ENCODE measurements at regions not wholly inside any gene's neighbourhood (a gene's known extent, or its start where the extent isn't known, plus 50 kb on each side); places are given as distances from the start of the nearest gene placed in this dataset.

DNA sequence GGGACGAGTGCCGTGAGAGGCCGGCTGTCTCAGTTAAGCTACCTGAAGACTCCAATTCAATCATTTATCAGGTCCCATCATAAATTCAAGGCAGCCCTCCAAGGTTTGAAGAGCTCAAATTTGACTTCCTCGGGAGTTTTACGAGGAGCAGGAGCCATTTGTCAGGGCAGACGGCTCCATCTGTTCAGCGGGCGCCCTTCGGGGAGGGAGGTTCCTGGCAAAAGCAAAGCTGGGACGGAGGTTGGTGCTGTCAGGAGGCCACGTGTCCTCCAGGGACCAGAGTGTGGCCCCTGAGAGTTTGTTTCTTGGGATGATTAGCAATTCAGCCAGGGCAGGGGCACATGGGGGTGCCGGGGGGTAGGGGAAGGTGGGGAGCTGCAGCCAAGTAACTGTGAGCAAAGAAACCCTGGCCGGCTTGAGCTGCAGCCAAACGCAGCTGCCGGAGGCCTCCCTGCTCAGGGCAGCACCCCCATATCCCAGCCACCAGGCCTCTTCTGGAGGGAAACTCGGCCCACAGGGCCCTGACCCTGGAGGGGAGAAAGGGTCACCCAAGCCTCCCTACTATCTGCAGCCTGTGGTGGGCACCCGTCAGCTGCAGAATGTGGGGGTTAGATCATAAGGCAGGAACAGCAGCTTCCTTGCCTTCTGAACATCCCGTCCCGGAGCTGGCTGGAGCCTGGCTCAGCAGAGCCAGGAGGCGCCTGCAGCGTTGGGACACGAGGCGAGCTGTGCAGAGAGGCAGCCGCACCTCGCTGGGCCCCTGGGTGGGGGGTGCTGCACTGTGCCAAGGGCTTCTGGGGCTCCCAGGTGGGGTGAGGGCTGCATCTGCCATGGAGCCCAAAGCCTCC lies 63.6 kb upstream of the GATA5 start:
- no peak for TF ChIP-seq CTCF (IDR thresholded peaks at IDR 0.05)
- DNase-seq (no peak), ATAC-seq (ENCODE audit: poor library complexity) (no peak)
- Mint-ChIP-seq H3K9me3 (no peaks in the 10 kb centered on the region), H3K27me3 (no peaks in the 10 kb centered on the region), H3K27ac (no peak overlapping the region), H3K4me3 (no peak overlapping the region), H3K4me1 (ENCODE audit: low read depth) (no peaks in the 10 kb centered on the region), H3K36me3 (ENCODE audit: low read depth) (no peaks in the 10 kb centered on the region)
- CTCF ChIA-PET = no interaction called here
- H3K4me1 ChIP-seq (ENCODE audit: insufficient read depth, low read length) = no peaks in the 10 kb centered on the region
- no peaks in the 10 kb centered on the region for H3K36me3 ChIP-seq (ENCODE audit: insufficient read depth, low read length)
- no peak overlapping the region for H3K4me3 ChIP-seq (ENCODE audit: low read length)
- POLR2A ChIA-PET = no interaction called here
- intact Hi-C loops (cut with DNase I, micrococcal nuclease) = no loop called here
- H3K9me3 ChIP-seq (ENCODE audit: control insufficient read depth in 1 of 2, insufficient read depth in 1 of 2, low read length in 2 of 2) = peaks cover 0 to 5% of the 10 kb centered on the region in 2 experiments
- no peak overlapping the region for H3K27ac ChIP-seq (ENCODE audit: low read depth in 1 of 2, low read length in 2 of 2)
- no peaks in the 10 kb centered on the region for H3K27me3 ChIP-seq (ENCODE audit: control insufficient read depth in 1 of 2, insufficient read depth in 2 of 2, low read length in 2 of 2)

GRCh38 chr20:62540504-62540903 lies 64.7 kb upstream of the GATA5 start:
- no peaks in the 10 kb centered on the region for H3K4me1 Mint-ChIP-seq (ENCODE audit: low read depth)
- no peaks in the 10 kb centered on the region for H3K9me3 Mint-ChIP-seq
- peaks cover 0 to 16% of the 10 kb centered on the region in 2 experiments for H3K9me3 ChIP-seq (ENCODE audit: control insufficient read depth in 1 of 2, insufficient read depth in 1 of 2, low read length in 2 of 2)
- CTCF ChIA-PET = no interaction called here
- ATAC-seq (ENCODE audit: poor library complexity) (no peak), DNase-seq (no peak)
- no peak overlapping the region for H3K4me3 ChIP-seq (ENCODE audit: low read length)
- TF ChIP-seq CTCF (IDR thresholded peaks at IDR 0.05) = no peak
- no peaks in the 10 kb centered on the region for H3K27me3 Mint-ChIP-seq
- H3K36me3 Mint-ChIP-seq (ENCODE audit: low read depth) = no peaks in the 10 kb centered on the region
- H3K27ac ChIP-seq (ENCODE audit: low read depth in 1 of 2, low read length in 2 of 2) = no peak overlapping the region
- H3K27me3 ChIP-seq (ENCODE audit: control insufficient read depth in 1 of 2, insufficient read depth in 2 of 2, low read length in 2 of 2) = no peaks in the 10 kb centered on the region
- no peaks in the 10 kb centered on the region for H3K4me1 ChIP-seq (ENCODE audit: insufficient read depth, low read length)
- H3K27ac Mint-ChIP-seq = no peak overlapping the region
- no peak overlapping the region for H3K4me3 Mint-ChIP-seq
- H3K36me3 ChIP-seq (ENCODE audit: insufficient read depth, low read length) = no peaks in the 10 kb centered on the region
- POLR2A ChIA-PET = no interaction called here
- intact Hi-C loops (cut with DNase I, micrococcal nuclease) = no loop called here

DNA sequence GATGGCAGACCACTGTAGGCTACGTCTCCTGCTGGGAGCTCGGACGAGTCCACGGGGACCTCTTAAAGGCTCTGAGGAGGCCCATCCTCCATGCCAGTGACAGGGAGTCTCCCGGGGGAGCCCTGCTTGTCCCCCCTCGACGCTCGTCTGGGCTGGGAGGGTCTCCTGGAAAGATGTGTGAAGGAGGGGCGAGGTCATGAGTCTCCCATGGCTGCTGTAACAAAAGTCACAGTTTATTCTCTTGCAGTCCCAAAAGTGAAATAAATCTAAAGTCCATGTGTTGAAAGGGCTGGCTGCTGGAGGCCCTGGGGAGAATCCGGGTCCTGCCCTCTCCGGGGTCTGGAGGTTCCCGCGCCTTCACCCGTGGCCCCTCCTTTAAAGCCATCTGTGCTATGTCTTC lies 67.1 kb upstream of the GATA5 start:
- TF ChIP-seq CTCF (IDR thresholded peaks at IDR 0.05) = no peak
- Mint-ChIP-seq H3K4me1 (ENCODE audit: low read depth) (no peaks in the 10 kb centered on the region), H3K9me3 (no peaks in the 10 kb centered on the region), H3K4me3 (no peak overlapping the region), H3K36me3 (ENCODE audit: low read depth) (no peaks in the 10 kb centered on the region), H3K27me3 (no peaks in the 10 kb centered on the region), H3K27ac (no peak overlapping the region)
- ATAC-seq (ENCODE audit: poor library complexity) = no peak
- H3K4me1 ChIP-seq (ENCODE audit: insufficient read depth, low read length) = no peaks in the 10 kb centered on the region
- ChIA-PET CTCF (no interaction called here), POLR2A (no interaction called here)
- DNase-seq = no peak
- intact Hi-C loops (cut with DNase I, micrococcal nuclease) = no loop called here
- no peak overlapping the region for H3K4me3 ChIP-seq (ENCODE audit: low read length)
- no peaks in the 10 kb centered on the region for H3K36me3 ChIP-seq (ENCODE audit: insufficient read depth, low read length)
- H3K27me3 ChIP-seq (ENCODE audit: control insufficient read depth in 1 of 2, insufficient read depth in 2 of 2, low read length in 2 of 2) = no peaks in the 10 kb centered on the region
- H3K9me3 ChIP-seq (ENCODE audit: control insufficient read depth in 1 of 2, insufficient read depth in 1 of 2, low read length in 2 of 2) = peaks cover 0 to 17% of the 10 kb centered on the region in 2 experiments
- H3K27ac ChIP-seq (ENCODE audit: low read depth in 1 of 2, low read length in 2 of 2) = no peak overlapping the region
